Adrenal gland (tissue), 9 donors: ENCODE measurements at regions not wholly inside any gene's neighbourhood (a gene's known extent, or its start where the extent isn't known, plus 50 kb on each side); places are given as distances from the start of the nearest gene placed in this dataset.

Experiments
- DNase-seq, 7 donors: peaks; one replicate each; pipeline ENCODE4 v3.0.0-alpha.2; 2019 to 2020
- H3K27ac ChIP-seq, 5 donors: fragments of 200-600 bp; sonication (generic) in 4 of 5; 1 replicate in 3 of 5; 2 replicates in 2 of 5; pipeline versions ENCODE4 v1.5.1 to v1.8.0; 2016 to 2020; ENCODE audit warnings: mild to moderate bottlenecking in 1 of 5
- H3K27me3 ChIP-seq: fragments of 200-600 bp; 2 replicates; pipeline ENCODE4 v1.8.0; 2021
- H3K36me3 ChIP-seq, 2 donors: fragments of 200-600 bp; replicated peaks in 1 of 2; 1 replicate in 1 of 2; 2 replicates in 1 of 2; pipeline versions ENCODE4 v1.5.1 to v1.8.0; 2018 to 2022
- H3K4me1 ChIP-seq, 2 donors: fragments of 200-600 bp; replicated peaks in 1 of 2; 1 replicate in 1 of 2; 2 replicates in 1 of 2; pipeline versions ENCODE4 v1.5.1 to v1.8.0; 2018 to 2021
- H3K4me3 ChIP-seq, 4 donors: fragments of 200-600 bp; sonication (generic) in 3 of 4; one replicate each; pipeline ENCODE4 v1.5.1; 2016 to 2018
- H3K9me3 ChIP-seq, 3 donors: fragments of 200-600 bp; sonication (generic) in 1 of 3; replicated peaks in 1 of 3; 1 replicate in 2 of 3; 2 replicates in 1 of 3; pipeline versions ENCODE4 v1.5.1 to v1.8.0; 2016 to 2021
- CTCF ChIP-seq, 6 experiments: fragments of 450-650 bp in 4 of 6; fragments of 200-600 bp in 2 of 6; sonication (generic) in 1 of 6; IDR thresholded peaks; 1 replicate in 5 of 6; 2 replicates in 1 of 6; pipeline versions ENCODE4 v1.5.1 to v1.8.0; 2016 to 2021; ENCODE audit warnings: antibody characterized with exemption in 6 of 6, mild to moderate bottlenecking in 2 of 6, moderate library complexity in 1 of 6
- POLR2A ChIP-seq, 2 donors: fragments of 450-650 bp; IDR thresholded peaks; one replicate each; pipeline ENCODE4 v1.6.1; 2017; ENCODE audit warnings: antibody characterized with exemption in 2 of 2, mild to moderate bottlenecking in 2 of 2, moderate library complexity in 1 of 2
- WGBS, 4 donors: extraction: QIAGEN DNeasy Blood & Tissue Kit in 2 of 4; methylation state at CpG; one replicate each; pipeline versions ENCODE4 v1.1.5 to v1.1.7; 2013 to 2017; 5-methylcytosine and 5-hydroxymethylcytosine counted together
- intact Hi-C, 2 donors: fragments of 100-400 bp; cut with DNase I; formaldehyde crosslinking; loops; one replicate each; pipeline versions ENCODE4 v1.14.1 to v1.15.0; 2022 to 2023
- donor health status: healthy with polysubstance abuse.
- donor health status: Bipolar disorder and iron deficiency.
- donor health status: DM: yes; HTN: yes; CAD: no.
- donor health status: DM: no; HTN: no; CAD: no.
- donor health status: DM: no; HTN: no; CAD: no.

GRCh38 chrX:65607070-65607742 lies 60.2 kb upstream of the MSN start:
- Histone ChIP-seq H3K27me3 (peaks cover 25% of the 10 kb centered on the region), H3K4me3 (no peak overlapping the region), H3K9me3 (no peaks in the 10 kb centered on the region), H3K4me1 (peaks cover 0 to 6% of the 10 kb centered on the region in 2 donors), H3K27ac (no peak overlapping the region), H3K36me3 (no peaks in the 10 kb centered on the region)
- WGBS, 4 donors: 63 to 80% (median 74%) methylated on average over 3 of the region's 3 CpGs
- TF ChIP-seq POLR2A (IDR thresholded peaks at IDR 0.05) (no peak), CTCF (IDR thresholded peaks at IDR 0.05) (no peak)
- DNase-seq: no peak
- intact Hi-C loops: no loop called here

- TF ChIP-seq CTCF (IDR thresholded peaks at IDR 0.05): no peak
- TF ChIP-seq POLR2A (IDR thresholded peaks at IDR 0.05): no peak
- intact Hi-C loops: no loop called here
- Histone ChIP-seq H3K9me3 (no peaks in the 10 kb centered on the region), H3K4me1 (peaks cover 0 to 22% of the 10 kb centered on the region in 2 donors), H3K27me3 (peaks cover 20% of the 10 kb centered on the region), H3K36me3 (no peaks in the 10 kb centered on the region), H3K27ac (peak overlapping the region in 3 of 5 donors; percentile 32 to 85 (median 80)), H3K4me3 (no peak overlapping the region)
- WGBS, 4 donors: 85 to 100% (median 92%) methylated on average over 2 of the region's 2 CpGs
- no peak for DNase-seq
Observed at GRCh38 chrX:65602221-65602560, 65.3 kb upstream of the MSN start.

GRCh38 chrX:65601530-65602220 lies 65.8 kb upstream of the MSN start:
- WGBS, 4 donors: 49 to 77% (median 64%) methylated on average over 3 of the region's 3 CpGs
- intact Hi-C loops: no loop called here

More at GRCh38 chrX:65601530-65602220, 65.8 kb upstream of the MSN start:
- H3K4me1 ChIP-seq: peaks cover 0 to 22% of the 10 kb centered on the region in 2 donors
- peak overlapping the region in 3 of 5 donors; percentile 70 to 85 (median 80) for H3K27ac ChIP-seq
- TF ChIP-seq POLR2A (IDR thresholded peaks at IDR 0.05): no peak
- TF ChIP-seq CTCF (IDR thresholded peaks at IDR 0.05): peak in 3 of 6 experiments; percentile 15 to 34 (median 32)
- H3K27me3 ChIP-seq: peaks cover 19% of the 10 kb centered on the region
- no peak overlapping the region for H3K4me3 ChIP-seq
- DNase-seq: peak; percentile 69 to 85 (median 76)
- no peaks in the 10 kb centered on the region for H3K9me3 ChIP-seq
- H3K36me3 ChIP-seq: no peaks in the 10 kb centered on the region
